IMR-90 (cell line): ENCODE measurements at regions not wholly inside any gene's neighbourhood (a gene's known extent, or its start where the extent isn't known, plus 50 kb on each side); places are given as distances from the start of the nearest gene placed in this dataset.

ENCODE experiments used
- ATAC-seq: fragments of 200-7000 bp; cut with Tn5 transposase; 2 replicates; pipeline ENCODE4 v1.9.1; 2020; ENCODE audit warnings: low read depth, mild to moderate bottlenecking, moderate library complexity
- BruUV-seq: library from RNA; stranded (reverse); fragments of 400-500 nt; replicated peaks from 2 replicates; lab custom pipeline; 2021; lab: Mats Ljungman, UMichigan
- CTCF ChIA-PET: fragments of 300-600 bp; formaldehyde crosslinking; extraction: SDS; loops from one replicate; lab custom pipeline; 2021; ENCODE audit warnings: antibody characterized with exemption; lab: Yijun Ruan, JAX
- POLR2A ChIA-PET: fragments of 300-600 bp; sonication (Branson Sonifier 250); formaldehyde crosslinking; loops from one replicate; lab custom pipeline; 2022; ENCODE audit warnings: antibody characterized with exemption; ENCODE audit not compliant: unreplicated experiment; lab: Charles Lee
- DNase-seq: peaks from one replicate; pipeline ENCODE4 v3.0.0; 2013
- H2AFZ ChIP-seq: replicated peaks from 2 replicates; pipeline ENCODE3; 2013; ENCODE audit warnings: low read length, mild to moderate bottlenecking; ENCODE audit not compliant: poor library complexity
- H2AK5ac ChIP-seq: 2 replicates; pipeline ENCODE4 v1.6.1; 2013; ENCODE audit warnings: low read depth, low read length, inconsistent platforms
- H2AK9ac ChIP-seq: replicated peaks from 2 replicates; pipeline ENCODE3; 2013; ENCODE audit warnings: mild to moderate bottlenecking, low read depth, low read length, moderate library complexity; ENCODE audit not compliant: poor library complexity
- H2BK120ac ChIP-seq: 2 replicates; pipeline ENCODE4 v1.6.1; 2013; ENCODE audit warnings: low read depth, low read length, inconsistent platforms
- H2BK15ac ChIP-seq: 3 replicates; pipeline ENCODE4 v1.6.1; 2013; ENCODE audit warnings: low read depth, low read length, inconsistent platforms
- H2BK20ac ChIP-seq: 2 replicates; pipeline ENCODE4 v1.6.1; 2013; ENCODE audit warnings: low read depth, mild to moderate bottlenecking, inconsistent platforms, low read length, moderate library complexity
- H2BK5ac ChIP-seq: 2 replicates; pipeline ENCODE4 v1.6.1; 2013; ENCODE audit warnings: mild to moderate bottlenecking, low read depth, low read length, inconsistent platforms; ENCODE audit not compliant: poor library complexity, severe bottlenecking
- H3K14ac ChIP-seq: replicated peaks from 2 replicates; pipeline ENCODE4 v1.6.1; 2013; ENCODE audit warnings: low read depth, low read length, inconsistent platforms
- H3K18ac ChIP-seq: 2 replicates; pipeline ENCODE4 v1.6.1; 2013; ENCODE audit warnings: low read depth, low read length, control low read depth
- H3K23ac ChIP-seq: 2 replicates; pipeline ENCODE4 v1.6.1; 2013; ENCODE audit warnings: low read depth, low read length, inconsistent platforms
- H3K27ac ChIP-seq: 2 replicates; pipeline ENCODE4 v1.5.1; 2013; ENCODE audit warnings: mild to moderate bottlenecking, control low read depth, low read length; ENCODE audit not compliant: insufficient read depth
- H3K27me3 ChIP-seq: 2 replicates; pipeline ENCODE4 v1.6.1; 2013; ENCODE audit warnings: low read length; ENCODE audit not compliant: control insufficient read depth, insufficient read depth
- H3K36me3 ChIP-seq: 2 replicates; pipeline ENCODE4 v1.6.1; 2013; ENCODE audit warnings: low read length, mixed read lengths; ENCODE audit not compliant: control insufficient read depth, insufficient read depth
- H3K4ac ChIP-seq: 2 replicates; pipeline ENCODE4 v1.6.1; 2013; ENCODE audit warnings: low read depth, low read length, inconsistent platforms
- H3K4me1 ChIP-seq: 2 replicates; pipeline ENCODE4 v1.6.1; 2013; ENCODE audit warnings: low read length, mixed read lengths; ENCODE audit not compliant: control insufficient read depth, insufficient read depth
- H3K4me2 ChIP-seq: 2 replicates; pipeline ENCODE4 v1.6.1; 2013; ENCODE audit warnings: low read depth, mild to moderate bottlenecking, control low read depth, low read length, moderate library complexity
- H3K4me3 ChIP-seq: 2 replicates; pipeline ENCODE4 v1.5.1; 2013; ENCODE audit warnings: low read depth, mild to moderate bottlenecking, control low read depth, low read length, moderate library complexity; ENCODE audit not compliant: insufficient read depth
- H3K56ac ChIP-seq: 2 replicates; pipeline ENCODE4 v1.6.1; 2013; ENCODE audit warnings: low read length, inconsistent platforms; ENCODE audit not compliant: insufficient read depth; ENCODE audit errors: extremely low read depth
- H3K79me1 ChIP-seq, 2 experiments: 2 replicates each; pipeline ENCODE4 v1.6.1; 2013; ENCODE audit warnings: low read length in 2 of 2, inconsistent platforms in 1 of 2, low read depth in 1 of 2
- H3K9ac ChIP-seq: 2 replicates; pipeline ENCODE4 v1.6.1; 2013; ENCODE audit warnings: low read depth, low read length, control low read depth
- H3K9me1 ChIP-seq: 2 replicates; pipeline ENCODE4 v1.6.1; 2013; ENCODE audit warnings: low read length, inconsistent platforms; ENCODE audit not compliant: insufficient read depth
- H3K9me3 ChIP-seq: 2 replicates; pipeline ENCODE4 v1.6.1; 2013; ENCODE audit warnings: low read length; ENCODE audit not compliant: control insufficient read depth, insufficient read depth
- H4K20me1 ChIP-seq: 2 replicates; pipeline ENCODE4 v1.6.1; 2013; ENCODE audit warnings: low read length, inconsistent platforms; ENCODE audit not compliant: insufficient read depth
- H4K5ac ChIP-seq: 2 replicates; pipeline ENCODE4 v1.6.1; 2013; ENCODE audit warnings: mild to moderate bottlenecking, low read depth, low read length, control low read depth
- H4K8ac ChIP-seq, 2 experiments: 2 replicates each; pipeline ENCODE4 v1.6.1; 2013; ENCODE audit warnings: low read depth in 2 of 2, low read length in 2 of 2, control low read depth in 1 of 2, inconsistent platforms in 1 of 2
- H4K91ac ChIP-seq: 2 replicates; pipeline ENCODE4 v1.6.1; 2013; ENCODE audit warnings: low read depth, low read length, inconsistent platforms; ENCODE audit not compliant: insufficient read depth
- BHLHE40 ChIP-seq: fragments of 150-350 bp; IDR thresholded peaks from 2 replicates; pipeline ENCODE4 v1.6.1; 2016; ENCODE audit warnings: mild to moderate bottlenecking, low read depth, low read length
- CEBPB ChIP-seq: IDR thresholded peaks from 2 replicates; pipeline ENCODE4 v1.6.1; 2012; ENCODE audit warnings: low read depth, low read length, improper control_type of control experiment
- CHD1 ChIP-seq: IDR thresholded peaks from 2 replicates; pipeline ENCODE4 v1.6.1; 2012; ENCODE audit warnings: low read depth, low read length, improper control_type of control experiment
- CTCF ChIP-seq: conservative IDR thresholded peaks from 2 replicates; pipeline ENCODE4 v1.5.1; 2012; ENCODE audit warnings: mild to moderate bottlenecking, low read depth, low read length, improper control_type of control experiment
- ELK1 ChIP-seq: fragments of 150-350 bp; IDR thresholded peaks from 2 replicates; pipeline ENCODE4 v1.6.1; 2016; ENCODE audit warnings: low read depth, mild to moderate bottlenecking, low read length, moderate library complexity, borderline replicate concordance
- FOS ChIP-seq: fragments of 150-350 bp; IDR thresholded peaks from 2 replicates; pipeline ENCODE4 v1.6.1; 2016; ENCODE audit warnings: low read depth, low read length
- MAFK ChIP-seq: IDR thresholded peaks from 2 replicates; pipeline ENCODE4 v1.6.1; 2012; ENCODE audit warnings: low read depth, low read length, improper control_type of control experiment
- MAZ ChIP-seq: IDR thresholded peaks from 2 replicates; pipeline ENCODE4 v1.6.1; 2012; ENCODE audit warnings: low read depth, mild to moderate bottlenecking, low read length, improper control_type of control experiment, moderate library complexity, borderline replicate concordance
- MXI1 ChIP-seq: IDR thresholded peaks from 2 replicates; pipeline ENCODE4 v1.6.1; 2012; ENCODE audit warnings: low read depth, mild to moderate bottlenecking, low read length, moderate library complexity, borderline replicate concordance
- NFE2L2 ChIP-seq: fragments of 150-350 bp; IDR thresholded peaks from 2 replicates; pipeline ENCODE4 v1.6.1; 2016; ENCODE audit warnings: low read depth, mild to moderate bottlenecking, low read length
- POLR2A ChIP-seq: IDR thresholded peaks from 2 replicates; pipeline ENCODE4 v1.6.1; 2012; ENCODE audit warnings: mild to moderate bottlenecking, low read depth, low read length
- RAD21 ChIP-seq: IDR thresholded peaks from 2 replicates; pipeline ENCODE4 v1.6.1; 2012; ENCODE audit warnings: low read length, improper control_type of control experiment
- RCOR1 ChIP-seq: IDR thresholded peaks from 2 replicates; pipeline ENCODE4 v1.6.1; 2012; ENCODE audit warnings: mild to moderate bottlenecking, low read length, improper control_type of control experiment; ENCODE audit not compliant: insufficient replicate concordance
- RFX5 ChIP-seq: IDR thresholded peaks from 2 replicates; pipeline ENCODE4 v1.8.0; 2012; ENCODE audit warnings: low read depth, mild to moderate bottlenecking, low read length, moderate library complexity
- SMC3 ChIP-seq: fragments of 150-350 bp; IDR thresholded peaks from 2 replicates; pipeline ENCODE4 v1.6.1; 2016; ENCODE audit warnings: low read depth, mild to moderate bottlenecking, antibody characterized with exemption, low read length, moderate library complexity
- USF2 ChIP-seq: fragments of 150-350 bp; IDR thresholded peaks from 2 replicates; pipeline ENCODE4 v1.6.1; 2017; ENCODE audit warnings: mild to moderate bottlenecking, antibody characterized with exemption, low read length, low read depth
- WGBS, 2 experiments: methylation state at CpG; one replicate each; pipeline versions ENCODE4 v1.1.5 to v1.1.7; 2013; ENCODE audit warnings: missing lambda C conversion rate in 2 of 2; ENCODE audit not compliant: insufficient read length in 1 of 2; ENCODE audit errors: extremely low coverage in 2 of 2; 5-methylcytosine and 5-hydroxymethylcytosine counted together
- dilution Hi-C: fragments of 300-500 bp; cut with HindIII; formaldehyde crosslinking; loops from one replicate; pipeline ENCODE4 v1.14.3; 2018; ENCODE audit warnings: low sequenced_read_pairs; ENCODE audit not compliant: unreplicated experiment
- in situ Hi-C: fragments of 300-500 bp; cut with MboI; formaldehyde crosslinking; loops from 3 replicates; pipeline ENCODE4 v1.14.3; 2019; ENCODE audit warnings: low sequenced_read_pairs, inconsistent platforms, mixed read lengths
- intact Hi-C: fragments of 100-400 bp; cut with micrococcal nuclease; formaldehyde crosslinking; loops from 2 replicates; pipeline ENCODE4 v1.10.0; 2022

- Histone ChIP-seq H2AK5ac (no peak overlapping the region), H3K4me3 (no peak overlapping the region), H2BK120ac (no peak overlapping the region), H3K4me2 (no peak overlapping the region), H2BK5ac (no peak overlapping the region), H4K8ac (no peak overlapping the region), H3K27ac (no peak overlapping the region), H4K91ac (no peak overlapping the region), H3K9ac (no peak overlapping the region), H2BK15ac (no peak overlapping the region), H2AK9ac (no peak overlapping the region), H4K5ac (no peak overlapping the region), H3K79me1 (no peaks in the 10 kb centered on the region), H3K4me1 (no peaks in the 10 kb centered on the region), H3K27me3 (peaks cover 22% of the 10 kb centered on the region), H3K9me3 (peaks cover 3% of the 10 kb centered on the region; the same call in 1 of the 2 replicates), H2AFZ (no peak overlapping the region), H4K20me1 (no peaks in the 10 kb centered on the region), H3K14ac (no peak overlapping the region), H2BK20ac (no peak overlapping the region), H3K9me1 (no peaks in the 10 kb centered on the region), H3K36me3 (no peaks in the 10 kb centered on the region), H3K23ac (no peak overlapping the region), H3K4ac (no peak overlapping the region), H3K56ac (no peak overlapping the region), H3K18ac (no peak overlapping the region)
- ChIA-PET CTCF (no interaction called here), POLR2A (no interaction called here)
- TF ChIP-seq POLR2A (no peak), FOS (no peak), MAZ (no peak), NFE2L2 (no peak), RCOR1 (no peak), CTCF (no peak), RFX5 (no peak), RAD21 (no peak), BHLHE40 (no peak), MXI1 (no peak), CHD1 (no peak), ELK1 (no peak), MAFK (no peak), USF2 (no peak), CEBPB (no peak), SMC3 (no peak)
- in situ Hi-C loops = no loop called here
- intact Hi-C loops = no loop called here
- DNase-seq = no peak
- no TSS peak for BruUV-seq
- no peak for ATAC-seq
- WGBS, 2 experiments = 85% methylated on average over 4 of the region's 9 CpGs; no CpG with 5 or more reads in 1 of the 2 experiments
- dilution Hi-C loops = no loop called here
Observed at GRCh38 chr11:71357414-71357813, 90.8 kb downstream of the DHCR7 start.
